BLaER1 (cell line): ENCODE measurements at regions not wholly inside any gene's neighbourhood (a gene's known extent, or its start where the extent isn't known, plus 50 kb on each side); places are given as distances from the start of the nearest gene placed in this dataset.
"Not testable (repeated sequence)": the region's sequence is repeated elsewhere in the genome, so short reads cannot be mapped to it uniquely, and the experiment has no call there.

ENCODE experiments used
- H3K27ac ChIP-seq: shearing (Covaris generic); formaldehyde crosslinking; 2 replicates; pipeline ENCODE4 v1.8.1; 2022
- H3K27me3 ChIP-seq: shearing (Covaris generic); formaldehyde crosslinking; 2 replicates; pipeline ENCODE4 v1.8.1; 2022
- H3K36me3 ChIP-seq: shearing (Covaris generic); formaldehyde crosslinking; 2 replicates; pipeline ENCODE4 v1.8.1; 2022
- H3K4me1 ChIP-seq: shearing (Covaris generic); formaldehyde crosslinking; 2 replicates; pipeline ENCODE4 v1.8.1; 2022
- H3K4me2 ChIP-seq: shearing (Covaris generic); formaldehyde crosslinking; 2 replicates; pipeline ENCODE4 v1.8.1; 2022
- H3K4me3 ChIP-seq: shearing (Covaris generic); formaldehyde crosslinking; 2 replicates; pipeline ENCODE4 v1.8.1; 2022
- H3K9ac ChIP-seq: shearing (Covaris generic); formaldehyde crosslinking; 2 replicates; pipeline ENCODE4 v1.8.1; 2022
- H3K9me3 ChIP-seq: shearing (Covaris generic); formaldehyde crosslinking; 2 replicates; pipeline ENCODE4 v1.8.1; 2022
- H4K20me1 ChIP-seq: shearing (Covaris generic); formaldehyde crosslinking; 2 replicates; pipeline ENCODE4 v1.8.1; 2022
- Cebpa-rat ChIP-seq: shearing (Covaris generic); IDR thresholded peaks from 2 replicates; pipeline ENCODE4 v1.8.1; 2022

DNA sequence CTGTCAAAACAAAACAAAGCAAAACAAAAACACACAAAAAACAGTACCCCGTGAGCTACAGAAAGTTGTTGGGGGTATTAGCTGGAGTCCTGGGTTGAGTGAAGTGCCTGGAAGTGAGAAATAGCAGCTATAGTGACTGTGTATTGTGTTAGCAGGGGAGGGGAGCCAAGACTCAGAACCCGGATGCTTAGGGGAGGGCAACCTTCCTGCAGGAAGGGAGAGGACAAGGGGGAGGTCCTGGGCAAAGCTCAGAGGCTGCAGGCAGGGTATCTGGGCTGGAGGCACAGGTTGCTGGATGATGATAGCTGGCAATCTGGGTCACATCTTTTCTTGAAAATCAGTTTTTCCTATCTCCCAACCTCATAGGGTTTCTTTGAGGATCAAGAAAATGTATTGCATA lies 75.8 kb upstream of the PARD3 start:
- Histone ChIP-seq H3K4me1 (no peaks in the 10 kb centered on the region), H3K27ac (no peak overlapping the region), H4K20me1 (no peaks in the 10 kb centered on the region), H3K9ac (no peak overlapping the region), H3K4me3 (no peak overlapping the region), H3K27me3 (no peaks in the 10 kb centered on the region), H3K9me3 (no peaks in the 10 kb centered on the region), H3K36me3 (no peaks in the 10 kb centered on the region), H3K4me2 (no peak overlapping the region)
- no peak for TF ChIP-seq Cebpa-rat

DNA sequence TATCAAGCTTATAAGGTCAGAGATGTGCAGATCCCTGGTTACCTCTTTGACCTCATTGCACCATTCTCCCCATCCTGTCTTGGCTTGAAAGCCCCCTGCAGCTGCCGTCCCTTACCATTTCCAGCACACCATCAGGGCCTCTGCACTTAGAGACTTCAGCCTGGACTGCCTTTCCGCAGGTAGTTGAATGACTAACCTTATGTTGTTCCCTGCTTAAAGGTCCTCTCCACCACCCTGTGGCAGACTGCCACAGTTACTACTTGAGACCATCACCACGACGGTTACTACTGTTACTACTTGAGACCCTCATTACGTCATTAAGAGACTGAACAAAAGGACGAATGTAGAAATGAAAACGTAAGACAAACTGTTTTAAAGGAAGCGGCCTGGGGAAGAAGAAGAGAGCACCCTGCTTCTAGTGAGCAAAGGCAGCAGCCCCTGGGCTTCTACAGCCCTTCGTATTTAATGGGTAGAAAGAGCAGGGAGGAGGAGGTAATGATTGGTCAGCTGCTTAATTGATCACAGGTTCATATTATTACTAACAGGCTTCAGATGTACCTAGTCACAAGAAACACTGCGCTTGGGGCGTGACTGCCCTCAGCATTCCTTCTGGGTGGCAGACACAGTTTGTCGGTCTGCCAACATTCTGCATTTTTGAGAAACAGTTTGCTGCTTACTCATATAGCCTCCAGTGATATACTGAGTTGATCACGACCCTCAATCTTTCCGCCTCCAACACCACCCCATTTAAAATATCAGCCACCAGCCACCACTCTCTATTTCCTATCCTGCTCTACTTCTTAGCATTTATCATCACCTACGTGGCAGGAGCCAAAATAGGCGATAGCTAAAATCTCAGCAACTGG lies 74.1 kb upstream of the PARD3 start:
- Histone ChIP-seq H3K4me2 (no peak overlapping the region), H3K9me3 (no peaks in the 10 kb centered on the region), H3K4me3 (no peak overlapping the region), H3K9ac (no peak overlapping the region), H4K20me1 (no peaks in the 10 kb centered on the region), H3K4me1 (no peaks in the 10 kb centered on the region), H3K27me3 (no peaks in the 10 kb centered on the region), H3K27ac (no peak overlapping the region), H3K36me3 (no peaks in the 10 kb centered on the region)
- no peak for TF ChIP-seq Cebpa-rat

DNA sequence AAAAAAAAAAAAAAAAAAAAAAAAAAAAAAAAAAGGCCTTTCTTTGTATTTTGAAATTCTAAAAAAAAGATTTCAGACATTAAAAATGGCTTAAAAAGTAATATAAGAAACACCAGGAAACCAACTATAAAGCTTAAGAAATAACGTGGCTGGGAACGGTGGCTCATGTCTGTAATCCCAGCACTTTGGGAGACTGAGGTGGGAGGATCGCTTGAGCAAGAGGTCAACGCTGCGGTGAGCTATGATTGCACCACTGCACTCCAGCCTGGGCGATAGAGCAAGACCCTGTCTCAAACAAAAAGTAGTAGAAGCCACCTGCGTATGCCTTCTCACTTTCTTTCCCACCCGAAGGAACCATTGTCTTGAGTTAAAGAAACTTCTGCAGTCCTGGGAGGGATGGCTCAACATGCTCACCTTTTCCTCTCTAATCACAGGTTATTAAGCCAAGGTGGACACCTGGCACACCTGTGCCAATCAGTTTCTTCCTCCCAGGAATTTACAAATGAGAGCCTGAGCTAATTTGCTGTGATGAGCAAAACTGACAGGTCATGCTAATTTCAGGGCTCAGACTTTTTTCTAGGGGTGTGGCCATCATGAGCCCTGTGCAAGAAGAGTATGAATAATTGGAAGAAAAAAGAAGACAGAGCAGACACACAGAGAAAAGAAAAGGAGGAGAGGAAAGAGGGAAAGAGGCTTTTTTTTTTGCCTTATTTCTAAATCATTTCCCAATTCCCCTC lies 72.0 kb upstream of the PARD3 start:
- H3K27ac ChIP-seq, result no peak overlapping the region
- no peaks in the 10 kb centered on the region for H4K20me1 ChIP-seq
- H3K4me3 ChIP-seq, result no peak overlapping the region
- TF ChIP-seq Cebpa-rat, result no peak
- H3K4me1 ChIP-seq, result no peaks in the 10 kb centered on the region
- H3K9me3 ChIP-seq, result no peaks in the 10 kb centered on the region
- H3K27me3 ChIP-seq, result no peaks in the 10 kb centered on the region
- H3K36me3 ChIP-seq, result no peaks in the 10 kb centered on the region
- H3K9ac ChIP-seq, result no peak overlapping the region
- H3K4me2 ChIP-seq, result no peak overlapping the region

DNA sequence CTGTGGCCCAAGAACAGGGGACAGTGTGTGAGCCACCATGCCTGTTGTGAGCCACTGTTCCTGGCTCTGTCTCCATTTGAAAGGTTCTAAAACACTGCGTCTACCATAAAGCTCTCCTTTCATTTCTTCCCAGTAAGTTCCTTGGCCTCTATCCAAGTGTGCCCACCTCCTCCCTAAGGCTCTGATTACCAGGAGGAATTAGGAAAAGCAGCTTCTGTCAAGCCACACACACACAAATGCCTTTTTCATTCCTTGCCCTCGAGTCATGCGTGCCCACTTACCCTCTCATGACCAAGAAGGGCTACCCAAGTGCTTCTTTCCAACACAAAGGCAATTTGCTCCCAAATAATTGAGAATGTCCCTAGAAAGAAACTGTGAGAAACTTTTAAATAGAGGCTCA lies 70.8 kb upstream of the PARD3 start:
- no peak for TF ChIP-seq Cebpa-rat

DNA sequence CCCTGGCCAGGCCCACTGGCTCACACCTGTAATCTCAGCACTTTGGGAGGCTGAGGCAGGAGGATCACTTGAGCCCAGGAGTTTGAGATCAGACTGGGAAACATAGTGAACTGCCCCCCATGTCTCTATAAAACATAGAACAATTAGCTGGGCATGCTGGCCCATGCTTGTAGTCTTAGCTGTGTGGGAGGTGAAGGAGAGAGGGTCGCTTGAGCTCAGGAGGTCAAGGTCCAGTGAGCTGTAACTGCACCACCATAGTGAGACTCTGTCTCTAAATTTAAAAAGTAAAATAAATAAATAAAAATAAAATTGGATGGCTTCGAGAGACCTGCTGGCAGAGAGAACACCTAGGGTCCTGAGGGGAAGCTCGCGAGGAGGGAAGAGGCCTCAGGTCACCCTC lies 69.9 kb upstream of the PARD3 start:
- Histone ChIP-seq H3K4me3 (no peak overlapping the region), H4K20me1 (no peaks in the 10 kb centered on the region), H3K4me1 (no peaks in the 10 kb centered on the region), H3K27me3 (no peaks in the 10 kb centered on the region), H3K27ac (no peak overlapping the region), H3K9ac (no peak overlapping the region), H3K4me2 (no peak overlapping the region), H3K9me3 (no peaks in the 10 kb centered on the region), H3K36me3 (no peaks in the 10 kb centered on the region)
- TF ChIP-seq Cebpa-rat, result no peak

More for the DNA sequence above, 70.8 kb upstream of the PARD3 start:
- H3K36me3 ChIP-seq, result no peaks in the 10 kb centered on the region
- H3K9me3 ChIP-seq, result no peaks in the 10 kb centered on the region
- no peaks in the 10 kb centered on the region for H4K20me1 ChIP-seq
- no peak overlapping the region for H3K4me2 ChIP-seq
- no peaks in the 10 kb centered on the region for H3K27me3 ChIP-seq
- no peak overlapping the region for H3K9ac ChIP-seq
- H3K4me3 ChIP-seq, result no peak overlapping the region
- no peaks in the 10 kb centered on the region for H3K4me1 ChIP-seq
- H3K27ac ChIP-seq, result no peak overlapping the region

DNA sequence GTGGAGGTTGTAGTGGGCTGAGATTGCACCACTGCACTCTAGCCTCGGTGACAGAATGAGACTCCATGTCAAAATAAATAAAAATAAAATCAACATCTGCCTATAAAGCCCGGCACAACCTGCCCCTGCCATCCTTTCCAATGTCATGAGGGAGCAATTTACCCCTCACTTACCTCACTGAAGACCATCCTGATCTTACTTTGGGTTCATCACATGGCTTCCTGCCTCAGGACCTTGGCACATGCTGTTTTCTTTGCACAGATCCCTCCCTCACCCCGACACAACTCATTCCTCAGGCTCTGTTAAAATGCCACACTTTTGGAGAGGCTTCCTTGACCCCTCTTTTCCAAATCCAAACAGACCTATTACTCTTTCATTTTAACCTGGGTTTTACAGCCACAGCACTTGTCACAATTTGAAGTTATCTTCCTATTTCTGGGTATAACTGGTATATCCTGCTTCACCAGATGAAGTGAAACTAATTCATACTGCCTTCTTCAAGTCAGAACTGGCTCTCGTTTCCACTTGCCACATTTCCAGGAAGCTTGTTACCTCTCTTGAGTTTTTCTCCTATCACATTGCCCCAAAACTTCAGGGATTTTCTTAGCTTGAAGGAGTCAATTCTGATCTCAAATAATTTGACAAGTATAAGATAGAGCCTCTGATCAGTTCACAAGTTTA lies 69.3 kb upstream of the PARD3 start:
- Histone ChIP-seq H3K4me2 (no peak overlapping the region), H3K4me1 (no peaks in the 10 kb centered on the region)

DNA sequence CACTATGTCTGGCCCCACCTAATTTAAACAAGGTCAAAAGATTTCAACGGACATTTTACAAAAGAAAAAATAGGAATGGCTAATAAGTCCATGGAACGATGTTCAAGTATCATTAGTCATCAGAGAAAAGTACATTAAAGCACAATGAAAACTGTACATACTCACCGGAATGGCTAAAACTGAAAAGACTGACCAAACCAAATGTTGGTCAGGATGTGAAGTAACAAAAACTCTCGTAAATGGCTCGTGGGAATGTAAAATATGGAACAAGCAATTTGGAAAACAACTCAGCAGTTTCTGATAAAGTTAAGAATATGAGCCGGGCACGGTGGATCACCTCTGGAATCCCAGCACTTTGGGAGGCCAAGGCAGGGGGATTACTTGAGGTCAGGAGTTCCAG lies 65.7 kb upstream of the PARD3 start:
- Histone ChIP-seq H3K4me2 (no peak overlapping the region), H3K27me3 (no peaks in the 10 kb centered on the region), H3K27ac (no peak overlapping the region), H3K9me3 (no peaks in the 10 kb centered on the region), H3K4me1 (no peaks in the 10 kb centered on the region), H3K4me3 (no peak overlapping the region), H3K9ac (no peak overlapping the region), H4K20me1 (no peaks in the 10 kb centered on the region), H3K36me3 (no peaks in the 10 kb centered on the region)
- no peak for TF ChIP-seq Cebpa-rat

More for the DNA sequence above, 69.3 kb upstream of the PARD3 start:
- H3K9me3 ChIP-seq, result no peaks in the 10 kb centered on the region
- H3K27me3 ChIP-seq, result no peaks in the 10 kb centered on the region
- no peaks in the 10 kb centered on the region for H3K36me3 ChIP-seq
- no peak overlapping the region for H3K27ac ChIP-seq
- H4K20me1 ChIP-seq, result no peaks in the 10 kb centered on the region
- no peak overlapping the region for H3K4me3 ChIP-seq
- no peak for TF ChIP-seq Cebpa-rat
- H3K9ac ChIP-seq, result no peak overlapping the region

DNA sequence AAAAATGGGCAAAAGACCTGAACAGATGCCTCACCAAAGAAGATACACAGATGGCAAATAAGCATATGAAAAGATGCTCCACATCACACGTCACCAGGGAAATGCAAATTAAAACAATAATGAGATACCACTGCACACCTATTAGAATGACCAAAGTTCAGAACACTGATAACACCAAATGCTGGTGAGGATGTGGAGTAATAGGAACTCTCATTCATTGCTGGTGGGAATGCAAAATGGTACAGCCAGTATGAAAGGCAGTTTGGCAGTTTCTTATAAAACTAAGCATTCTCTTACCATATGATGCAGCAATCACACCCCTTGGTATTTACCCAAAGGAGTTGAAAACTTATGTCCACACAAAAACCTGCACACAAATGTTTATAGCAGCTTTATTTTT lies 63.6 kb upstream of the PARD3 start:
- H3K4me2 ChIP-seq, H3K27me3 ChIP-seq, H3K36me3 ChIP-seq, H3K9me3 ChIP-seq, H3K9ac ChIP-seq, H3K27ac ChIP-seq, H3K4me1 ChIP-seq, H3K4me3 ChIP-seq, H4K20me1 ChIP-seq: not testable (repeated sequence)

DNA sequence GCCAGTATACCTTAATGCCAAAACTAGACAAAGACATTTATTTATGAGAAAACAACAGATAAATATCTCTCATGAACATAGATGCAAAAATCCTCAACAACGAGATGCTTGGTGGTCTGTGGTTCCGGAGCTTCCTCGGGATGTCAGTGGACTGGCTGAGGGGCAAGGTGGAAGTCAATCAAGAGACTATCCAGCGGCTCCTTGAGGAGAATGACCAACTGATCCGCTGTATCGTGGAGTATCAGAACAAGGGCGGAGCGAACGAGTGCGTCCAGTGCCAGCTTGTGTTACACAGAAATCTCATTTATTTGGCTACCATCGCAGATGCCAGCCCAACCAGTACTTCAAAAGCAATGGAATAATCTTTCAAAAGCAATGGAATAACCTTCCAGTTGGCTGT lies 60.0 kb upstream of the PARD3 start:
- no peak for TF ChIP-seq Cebpa-rat
- Histone ChIP-seq H3K9ac (no peak overlapping the region), H3K4me3 (no peak overlapping the region), H3K36me3 (no peaks in the 10 kb centered on the region), H3K27ac (no peak overlapping the region), H3K27me3 (no peaks in the 10 kb centered on the region), H3K4me2 (no peak overlapping the region), H4K20me1 (no peaks in the 10 kb centered on the region), H3K4me1 (no peaks in the 10 kb centered on the region), H3K9me3 (no peaks in the 10 kb centered on the region)

DNA sequence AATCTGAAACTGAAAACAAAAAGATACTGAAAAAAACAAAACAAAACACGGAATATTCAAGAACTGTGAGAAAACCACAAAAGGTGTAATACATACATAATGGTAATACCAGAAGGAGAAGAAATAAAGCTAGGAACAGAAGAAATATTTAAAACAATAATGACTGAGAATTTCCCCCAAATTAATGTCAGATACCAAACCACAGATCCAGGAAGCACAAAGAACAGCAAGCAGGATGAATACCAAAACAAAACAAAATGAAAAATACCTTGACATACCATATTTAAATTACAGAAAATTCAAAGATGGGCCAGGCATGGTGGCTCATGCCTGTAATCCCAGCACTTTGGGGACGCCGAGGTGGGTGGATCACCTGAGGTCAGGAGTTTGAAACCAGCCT lies 57.7 kb upstream of the PARD3 start:
- no peak overlapping the region for H3K4me3 ChIP-seq
- no peaks in the 10 kb centered on the region for H3K9me3 ChIP-seq
- no peak overlapping the region for H3K27ac ChIP-seq
- H3K27me3 ChIP-seq, result no peaks in the 10 kb centered on the region
- H3K4me1 ChIP-seq, result peaks cover 5% of the 10 kb centered on the region; the same call in 1 of the 2 replicates
- no peak for TF ChIP-seq Cebpa-rat
- H4K20me1 ChIP-seq, result no peaks in the 10 kb centered on the region
- no peak overlapping the region for H3K9ac ChIP-seq
- H3K4me2 ChIP-seq, result no peak overlapping the region
- no peaks in the 10 kb centered on the region for H3K36me3 ChIP-seq
